Activated T-helper 2 cell treated with anti-CD3 and anti-CD28 coated beads, Interferon-gamma antibody, Interleukin-2, Interleukin-4, amounts not matched to agents 10 μg/mL and 5 μg/mL and 100 μg/mL, durations not matched to agents 14 hours and 24 hours and 36 hours (primary cell): ENCODE measurements at regions not wholly inside any gene's neighbourhood (a gene's known extent, or its start where the extent isn't known, plus 50 kb on each side); places are given as distances from the start of the nearest gene placed in this dataset.
"Not testable (repeated sequence)": the region's sequence is repeated elsewhere in the genome, so short reads cannot be mapped to it uniquely, and the experiment has no call there.

Experiments used
- DNase-seq: peaks from one replicate; pipeline ENCODE4 v3.0.0; 2021; ENCODE audit warnings: low spot score
- H3K27ac Mint-ChIP-seq: one replicate; pipeline ENCODE4 v1.8.0; 2021; ENCODE audit warnings: mixed read lengths
- H3K27me3 Mint-ChIP-seq: one replicate; pipeline ENCODE4 v1.8.0; 2021; ENCODE audit warnings: low read depth, mixed read lengths
- H3K36me3 Mint-ChIP-seq: one replicate; pipeline ENCODE4 v1.8.0; 2021; ENCODE audit warnings: low read depth, mixed read lengths
- H3K4me1 Mint-ChIP-seq: one replicate; pipeline ENCODE4 v1.8.0; 2021; ENCODE audit warnings: low read depth, mixed read lengths
- H3K4me3 Mint-ChIP-seq: one replicate; pipeline ENCODE4 v1.8.0; 2021; ENCODE audit warnings: low read depth, mild to moderate bottlenecking, moderate library complexity, mixed read lengths
- H3K9me3 Mint-ChIP-seq: one replicate; pipeline ENCODE4 v1.8.0; 2021; ENCODE audit warnings: mixed read lengths
- intact Hi-C: fragments of 100-400 bp; cut with micrococcal nuclease; formaldehyde crosslinking; loops from one replicate; pipeline ENCODE4 v1.15.1; 2023

DNA sequence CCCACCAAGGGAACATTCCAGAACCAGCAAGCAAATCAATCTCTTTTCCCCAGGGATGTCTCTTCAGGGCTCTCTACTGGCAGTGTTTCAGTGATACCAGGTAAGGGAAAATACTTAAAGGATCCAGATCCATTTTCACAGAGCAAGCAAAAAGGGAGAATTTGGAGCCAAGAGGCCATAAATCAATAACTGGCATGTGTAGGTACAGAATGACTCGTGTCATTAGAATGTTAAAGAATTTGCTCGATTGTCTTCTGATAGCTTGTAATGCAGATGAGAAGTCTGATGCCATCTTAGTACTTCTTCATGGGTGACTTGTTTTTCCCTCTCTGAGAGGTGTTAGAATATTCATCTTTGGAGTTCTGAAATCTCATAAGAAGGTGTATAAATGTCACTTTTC, 242.9 kb downstream of the KTN1 start:
- no peaks in the 10 kb centered on the region for H3K36me3 Mint-ChIP-seq
- no peak overlapping the region for H3K27ac Mint-ChIP-seq
- DNase-seq = no peak
- no peaks in the 10 kb centered on the region for H3K9me3 Mint-ChIP-seq
- no peaks in the 10 kb centered on the region for H3K4me1 Mint-ChIP-seq
- no peak overlapping the region for H3K4me3 Mint-ChIP-seq
- intact Hi-C loops = no loop called here
- H3K27me3 Mint-ChIP-seq = peaks cover 16% of the 10 kb centered on the region

DNA sequence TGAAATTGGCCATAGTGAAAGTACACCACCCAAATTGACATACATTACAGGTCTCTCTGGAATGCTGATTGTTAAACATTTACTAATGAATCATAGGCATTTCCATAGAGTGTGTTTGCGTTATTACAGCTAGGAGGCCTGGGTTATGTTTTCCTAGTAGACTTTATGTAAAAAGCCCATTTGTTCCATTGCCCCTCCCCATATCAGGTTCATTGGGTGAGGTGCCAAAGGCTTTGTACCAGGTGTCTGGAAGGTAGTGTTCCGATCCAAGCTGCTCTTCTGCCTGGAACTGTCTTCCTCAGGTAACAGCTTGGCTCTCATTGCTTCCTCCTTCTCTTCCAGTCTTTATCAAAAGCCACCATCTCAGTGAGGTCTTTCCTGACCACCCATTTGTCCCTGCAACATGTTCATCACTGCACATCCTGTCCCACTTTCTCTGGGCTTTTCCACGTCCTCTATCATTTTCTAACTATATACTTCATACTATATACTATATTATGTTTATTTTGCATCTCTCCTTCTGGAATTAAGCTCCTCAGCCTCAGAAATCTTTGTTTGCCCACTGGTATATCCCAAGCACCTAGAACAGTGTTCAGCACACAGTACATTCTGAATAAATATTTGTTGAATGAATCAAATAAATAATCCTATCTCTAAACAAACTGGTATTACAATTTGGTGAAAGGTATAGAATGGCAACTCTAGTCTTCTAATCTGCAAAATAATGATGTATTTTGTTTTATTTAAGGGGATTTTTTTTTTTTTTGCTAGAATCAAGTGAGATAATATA, 252.3 kb downstream of the KTN1 start:
- Mint-ChIP-seq H3K4me3 (no peak overlapping the region), H3K4me1 (no peaks in the 10 kb centered on the region), H3K9me3 (no peaks in the 10 kb centered on the region), H3K27me3 (peaks cover 5% of the 10 kb centered on the region), H3K27ac (no peak overlapping the region), H3K36me3 (no peaks in the 10 kb centered on the region)
- DNase-seq = no peak
- intact Hi-C loops = no loop called here

DNA sequence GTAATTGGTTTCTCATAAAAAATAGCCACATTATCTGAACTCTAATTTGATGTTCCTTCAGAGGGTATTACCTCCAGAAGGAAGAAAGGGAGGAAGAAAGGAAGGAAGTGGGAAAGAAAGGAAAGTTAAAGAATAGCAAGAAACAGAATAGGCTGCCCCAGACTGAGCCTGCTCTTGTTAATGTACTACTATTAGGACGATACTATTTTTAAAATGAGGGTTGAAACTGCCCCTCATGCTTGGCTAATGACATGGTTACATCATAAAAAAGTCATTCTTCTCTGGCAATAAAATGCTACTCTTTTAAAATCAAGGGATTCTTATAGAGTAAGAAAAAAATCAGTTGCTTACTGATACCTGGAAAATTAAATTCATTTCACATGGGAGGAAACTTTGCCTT, 253.0 kb downstream of the KTN1 start:
- no peaks in the 10 kb centered on the region for H3K4me1 Mint-ChIP-seq
- no peak overlapping the region for H3K27ac Mint-ChIP-seq
- no peaks in the 10 kb centered on the region for H3K9me3 Mint-ChIP-seq
- DNase-seq = no peak
- intact Hi-C loops = no loop called here
- no peaks in the 10 kb centered on the region for H3K36me3 Mint-ChIP-seq
- no peak overlapping the region for H3K4me3 Mint-ChIP-seq
- H3K27me3 Mint-ChIP-seq = peaks cover 5% of the 10 kb centered on the region

DNA sequence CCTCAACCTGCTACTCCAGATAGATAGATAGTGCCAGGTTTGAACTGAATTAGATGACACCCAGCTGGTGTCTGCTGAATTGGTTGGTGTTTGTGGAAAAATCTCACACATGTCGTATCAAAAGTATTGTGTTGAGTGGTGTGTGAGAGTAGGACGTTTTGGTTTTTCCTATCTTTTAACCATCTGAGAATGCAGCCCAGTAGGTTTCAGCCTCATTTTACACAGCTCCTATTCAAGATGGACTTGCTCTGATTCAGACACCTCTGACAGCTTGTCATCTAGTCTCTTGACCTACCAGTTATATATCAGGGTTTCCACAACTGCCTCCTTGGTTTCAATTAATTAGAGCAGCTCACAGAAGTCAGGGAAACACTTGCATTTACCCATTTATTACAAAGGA, 254.4 kb downstream of the KTN1 start:
- no peak overlapping the region for H3K4me3 Mint-ChIP-seq
- intact Hi-C loops = no loop called here
- H3K27me3 Mint-ChIP-seq = peaks cover 5% of the 10 kb centered on the region
- no peaks in the 10 kb centered on the region for H3K36me3 Mint-ChIP-seq
- no peak overlapping the region for H3K27ac Mint-ChIP-seq
- H3K4me1 Mint-ChIP-seq = no peaks in the 10 kb centered on the region
- no peaks in the 10 kb centered on the region for H3K9me3 Mint-ChIP-seq
- DNase-seq = no peak

DNA sequence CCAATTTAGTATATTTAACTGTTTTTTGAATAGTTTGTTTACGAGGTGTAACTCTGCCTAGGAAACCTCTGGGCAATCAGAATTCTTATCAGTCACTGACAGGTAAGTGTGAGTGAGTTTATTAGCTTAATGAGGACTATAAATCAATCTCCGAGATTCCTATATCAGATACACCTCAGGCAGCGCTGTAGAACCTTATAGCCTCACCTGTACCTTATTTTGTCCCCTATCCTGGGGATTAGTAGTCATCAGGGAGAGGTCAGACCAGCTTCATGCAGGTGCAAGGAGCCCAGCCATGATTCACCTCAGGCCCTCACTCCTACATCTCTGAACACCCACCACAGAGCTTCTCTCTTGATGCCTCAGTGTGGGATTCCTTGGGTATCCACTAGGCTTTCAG, 256.0 kb downstream of the KTN1 start:
- intact Hi-C loops = no loop called here
- H3K27ac Mint-ChIP-seq = no peak overlapping the region
- no peaks in the 10 kb centered on the region for H3K9me3 Mint-ChIP-seq
- no peaks in the 10 kb centered on the region for H3K36me3 Mint-ChIP-seq
- no peak overlapping the region for H3K4me3 Mint-ChIP-seq
- no peaks in the 10 kb centered on the region for H3K4me1 Mint-ChIP-seq
- H3K27me3 Mint-ChIP-seq = peaks cover 1% of the 10 kb centered on the region
- no peak for DNase-seq

DNA sequence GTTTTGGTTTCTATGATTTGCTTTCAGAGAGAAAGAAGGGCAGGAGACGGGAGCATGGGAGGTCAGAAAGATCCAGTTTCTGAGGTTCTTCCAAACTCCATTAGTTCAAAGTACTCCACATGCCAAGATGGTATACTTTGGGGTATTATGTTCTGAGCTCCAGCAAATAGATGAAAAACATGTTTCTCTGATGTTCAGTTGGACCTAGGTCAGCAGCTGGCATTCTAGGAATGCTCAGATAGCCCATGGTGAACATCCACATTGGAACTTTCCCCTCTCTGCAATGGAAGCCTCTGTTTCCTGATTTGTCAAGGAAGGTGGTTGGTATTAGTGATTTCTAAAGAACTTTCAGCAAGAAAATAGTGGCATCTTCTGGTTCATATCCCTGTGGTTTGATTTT, 257.5 kb downstream of the KTN1 start:
- intact Hi-C loops = no loop called here
- Mint-ChIP-seq H3K27ac (no peak overlapping the region), H3K9me3 (no peaks in the 10 kb centered on the region), H3K36me3 (no peaks in the 10 kb centered on the region), H3K27me3 (peaks cover 1% of the 10 kb centered on the region), H3K4me1 (no peaks in the 10 kb centered on the region), H3K4me3 (no peak overlapping the region)
- DNase-seq = no peak

DNA sequence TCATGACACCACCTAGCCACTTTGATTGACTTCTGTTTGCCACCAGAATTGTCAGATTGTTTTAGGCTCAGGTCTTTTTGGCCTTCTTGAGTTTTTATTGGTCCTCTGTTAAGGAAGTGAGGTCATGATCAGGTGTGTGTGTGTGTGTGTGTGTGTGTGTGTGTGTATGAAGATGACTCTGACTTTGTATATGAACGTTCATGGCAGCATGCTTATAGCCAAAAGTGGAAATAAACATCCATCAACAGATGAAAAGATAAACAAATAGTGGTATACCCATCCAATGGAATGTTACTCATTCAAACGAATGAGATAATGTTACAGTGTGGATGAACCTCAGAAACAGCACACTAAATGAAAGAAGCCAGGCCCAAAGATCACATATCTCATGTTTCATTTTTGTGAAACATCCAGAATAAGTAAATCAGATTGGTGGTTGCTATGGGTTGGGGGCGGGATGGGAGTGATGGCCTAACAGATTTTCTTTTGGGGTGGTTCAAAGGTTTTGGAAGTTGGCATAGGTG, 258.6 kb downstream of the KTN1 start:
- Mint-ChIP-seq H3K9me3 (no peaks in the 10 kb centered on the region), H3K27me3 (no peaks in the 10 kb centered on the region), H3K36me3 (no peaks in the 10 kb centered on the region), H3K4me1 (no peaks in the 10 kb centered on the region), H3K27ac (no peak overlapping the region), H3K4me3 (no peak overlapping the region)
- intact Hi-C loops = no loop called here
- DNase-seq = no peak

DNA sequence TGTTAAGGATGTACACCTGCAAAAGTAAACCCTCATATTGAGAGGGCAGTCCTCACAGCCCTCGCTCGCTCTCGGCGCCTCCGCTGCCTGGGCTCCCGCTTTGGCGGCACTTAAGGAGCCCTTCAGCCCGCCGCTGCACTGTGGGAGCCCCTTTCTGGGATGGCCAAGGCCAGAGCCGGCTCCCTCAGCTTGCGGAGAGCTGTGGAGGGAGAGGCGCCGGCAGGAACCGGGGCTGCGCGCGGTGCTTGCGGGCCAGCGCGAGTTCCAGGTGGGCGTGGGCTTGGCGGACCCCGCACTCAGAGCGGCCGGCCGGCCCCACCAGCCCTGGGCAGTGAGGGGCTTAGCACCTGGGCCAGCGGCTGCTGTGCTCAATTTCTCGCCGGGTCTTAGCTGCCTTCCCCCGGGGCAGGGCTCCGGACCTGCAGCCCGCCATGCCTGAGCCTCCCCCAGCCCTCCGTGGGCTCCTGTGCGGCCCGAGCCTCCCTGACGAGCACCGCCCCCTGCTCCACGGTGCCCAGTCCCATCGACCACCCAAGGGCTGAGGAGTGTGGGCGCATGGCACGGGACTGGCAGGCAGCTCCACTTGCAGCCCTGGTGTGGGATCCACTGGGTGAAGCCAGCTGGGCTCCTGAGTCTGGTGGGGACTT, 259.4 kb downstream of the KTN1 start:
- H3K27me3 Mint-ChIP-seq, H3K9me3 Mint-ChIP-seq, DNase-seq, H3K4me3 Mint-ChIP-seq, H3K36me3 Mint-ChIP-seq, intact Hi-C loops, H3K27ac Mint-ChIP-seq, H3K4me1 Mint-ChIP-seq: not testable (repeated sequence)

DNA sequence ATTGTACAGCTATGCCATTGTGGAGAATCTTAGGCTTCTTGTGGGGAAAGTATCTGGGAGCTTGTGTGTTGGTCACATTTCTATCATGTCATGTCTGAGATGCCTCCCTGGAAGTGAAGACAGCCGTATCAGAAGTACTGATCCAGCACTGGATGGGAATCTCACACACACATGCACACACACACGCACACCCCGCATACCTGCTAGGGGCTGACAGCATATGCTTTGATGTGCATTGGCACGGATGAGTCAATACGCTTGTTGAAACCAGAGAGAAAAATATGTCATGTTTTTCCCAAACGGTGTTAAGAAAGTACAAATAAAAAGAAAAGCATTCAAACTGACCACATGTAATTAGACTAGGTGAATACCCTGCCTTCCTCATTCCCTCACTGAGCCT, 260.8 kb downstream of the KTN1 start:
- Mint-ChIP-seq H3K9me3 (no peaks in the 10 kb centered on the region), H3K27me3 (no peaks in the 10 kb centered on the region), H3K36me3 (no peaks in the 10 kb centered on the region), H3K4me1 (no peaks in the 10 kb centered on the region), H3K4me3 (no peak overlapping the region), H3K27ac (no peak overlapping the region)
- intact Hi-C loops = no loop called here
- no peak for DNase-seq

DNA sequence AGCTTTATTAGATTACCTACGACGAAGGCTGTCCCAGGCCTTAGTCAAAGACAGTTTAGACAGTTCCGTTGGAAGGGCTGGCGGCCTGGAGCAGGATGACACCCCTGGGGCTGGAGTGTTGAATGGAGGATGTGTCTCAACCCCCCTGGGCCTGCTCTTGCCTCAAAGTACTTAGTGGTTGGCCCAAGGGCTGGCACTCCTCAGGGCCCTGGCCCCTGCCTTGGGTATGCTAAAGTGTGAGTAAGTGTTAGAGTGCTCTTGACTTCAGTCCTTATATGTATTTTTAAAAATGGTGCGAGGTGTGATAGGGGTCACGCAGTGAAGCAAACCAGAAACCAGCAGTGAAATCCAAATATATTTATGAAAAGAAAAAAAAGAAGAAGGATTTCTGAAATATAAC, 261.6 kb downstream of the KTN1 start:
- no peaks in the 10 kb centered on the region for H3K4me1 Mint-ChIP-seq
- H3K9me3 Mint-ChIP-seq = no peaks in the 10 kb centered on the region
- no peak for DNase-seq
- no peaks in the 10 kb centered on the region for H3K36me3 Mint-ChIP-seq
- H3K27ac Mint-ChIP-seq = no peak overlapping the region
- no peaks in the 10 kb centered on the region for H3K27me3 Mint-ChIP-seq
- H3K4me3 Mint-ChIP-seq = no peak overlapping the region
- intact Hi-C loops = no loop called here

DNA sequence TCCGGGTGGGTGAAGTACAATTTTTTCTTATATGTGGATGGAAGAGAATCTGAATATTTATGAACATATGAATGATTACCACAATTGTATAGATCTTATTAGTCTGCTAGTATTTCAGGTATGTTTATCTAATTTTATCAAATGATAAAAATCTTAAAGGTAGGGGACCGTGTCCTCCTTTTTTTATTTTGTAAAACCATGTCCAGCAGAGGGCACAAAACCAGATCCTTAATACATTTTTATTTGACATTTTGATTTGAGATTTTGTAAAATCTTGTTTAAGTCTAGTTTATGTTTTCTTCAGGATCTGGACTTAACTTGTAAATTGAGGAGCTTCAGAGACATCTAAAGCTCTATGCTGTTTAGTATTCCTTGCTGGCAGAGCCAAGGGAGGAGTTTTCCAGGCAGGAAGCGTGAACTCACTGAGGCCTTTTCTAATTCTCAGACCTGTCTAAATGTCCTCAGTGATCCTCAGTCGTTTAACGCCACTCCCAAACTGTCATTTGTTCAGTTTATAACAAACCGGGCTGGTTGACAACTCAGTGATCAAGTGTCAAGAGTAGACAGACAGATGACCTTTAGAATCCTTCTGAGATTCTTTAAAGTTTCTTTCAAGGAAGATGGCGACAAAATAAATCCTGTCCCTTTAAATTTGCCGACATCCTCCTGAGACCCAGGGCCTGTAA, 263.9 kb downstream of the KTN1 start:
- intact Hi-C loops = no loop called here
- Mint-ChIP-seq H3K9me3 (no peaks in the 10 kb centered on the region), H3K36me3 (no peaks in the 10 kb centered on the region), H3K4me3 (no peak overlapping the region), H3K4me1 (no peaks in the 10 kb centered on the region), H3K27me3 (peaks cover 1% of the 10 kb centered on the region), H3K27ac (no peak overlapping the region)
- DNase-seq = no peak

DNA sequence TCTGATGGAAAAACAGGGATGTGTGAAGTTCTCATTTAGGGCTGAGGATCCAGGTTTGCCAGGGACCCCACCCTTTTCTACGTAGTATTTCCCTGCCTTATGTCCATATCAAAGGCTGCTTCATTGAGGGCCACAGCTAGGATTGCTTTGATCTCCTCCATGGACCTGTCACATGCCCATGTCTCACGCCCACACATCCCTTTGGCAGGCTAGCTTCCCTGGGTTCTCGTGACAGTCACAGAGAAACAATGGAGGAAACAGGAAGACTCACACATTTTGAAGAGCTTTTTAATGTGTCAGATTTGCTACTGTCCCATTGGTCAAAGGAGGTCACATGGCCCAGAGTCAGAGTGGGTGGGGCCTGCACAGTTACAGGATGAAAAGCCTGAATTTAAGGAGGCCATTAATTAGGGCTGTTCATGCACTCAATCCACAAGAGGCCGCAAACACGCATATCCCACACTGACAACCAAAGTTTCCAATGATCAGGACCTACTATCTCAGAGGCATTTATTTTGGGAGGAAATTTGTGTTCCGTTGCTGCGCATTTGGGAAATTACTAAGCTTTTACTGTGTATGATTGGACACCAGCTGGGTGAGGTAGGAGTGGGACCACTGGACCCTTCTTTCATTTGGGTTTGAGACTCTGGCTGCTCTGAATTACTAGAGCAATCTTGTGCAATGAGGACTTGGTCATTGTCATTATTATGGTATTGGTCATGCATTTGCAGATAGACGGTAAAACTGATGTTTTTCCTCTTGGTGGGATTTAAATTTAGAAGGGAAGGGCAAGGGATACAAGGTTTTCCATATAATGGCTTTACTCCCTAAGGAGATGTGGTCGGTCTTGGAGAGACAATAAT, 266.2 kb downstream of the KTN1 start:
- peaks cover 4% of the 10 kb centered on the region for H3K27me3 Mint-ChIP-seq
- H3K36me3 Mint-ChIP-seq = no peaks in the 10 kb centered on the region
- DNase-seq = no peak
- H3K4me1 Mint-ChIP-seq = no peaks in the 10 kb centered on the region
- no peaks in the 10 kb centered on the region for H3K9me3 Mint-ChIP-seq
- intact Hi-C loops = no loop called here
- H3K27ac Mint-ChIP-seq = no peak overlapping the region
- H3K4me3 Mint-ChIP-seq = no peak overlapping the region
